Skeletal muscle cell (primary cell): ENCODE measurements at regions not wholly inside any gene's neighbourhood (a gene's known extent, or its start where the extent isn't known, plus 50 kb on each side); places are given as distances from the start of the nearest gene placed in this dataset.

Experiments
- DNase-seq: peaks from one replicate; pipeline ENCODE4 v3.0.0-alpha.2; 2010; ENCODE audit warnings: low read depth
- H3K4me3 ChIP-seq: 2 replicates; pipeline ENCODE4 v1.5.1; 2011; ENCODE audit warnings: low read depth, mild to moderate bottlenecking, control low read depth, low read length, moderate library complexity

DNA sequence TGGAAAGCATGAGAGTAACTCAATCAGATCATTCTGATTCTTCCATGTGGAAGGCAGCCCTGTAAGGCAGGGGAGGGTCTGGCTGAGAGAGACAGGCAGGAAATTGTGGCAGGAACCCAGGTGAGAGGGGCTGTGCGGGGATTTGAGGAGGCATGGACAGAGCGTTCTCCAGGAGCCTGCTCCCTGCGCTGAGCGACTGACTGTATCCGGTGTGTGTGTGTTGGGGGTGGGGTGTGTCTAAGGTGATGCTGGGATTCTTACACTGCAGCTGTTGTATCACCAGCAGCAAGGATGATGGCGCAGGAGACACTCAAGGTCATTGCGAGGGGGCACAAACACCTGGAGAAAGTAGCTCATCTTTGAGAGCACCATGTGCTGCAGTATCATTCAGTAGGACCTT lies 128.5 kb downstream of the RHOU start:
- no peak for DNase-seq
- H3K4me3 ChIP-seq, result no peak overlapping the region

DNA sequence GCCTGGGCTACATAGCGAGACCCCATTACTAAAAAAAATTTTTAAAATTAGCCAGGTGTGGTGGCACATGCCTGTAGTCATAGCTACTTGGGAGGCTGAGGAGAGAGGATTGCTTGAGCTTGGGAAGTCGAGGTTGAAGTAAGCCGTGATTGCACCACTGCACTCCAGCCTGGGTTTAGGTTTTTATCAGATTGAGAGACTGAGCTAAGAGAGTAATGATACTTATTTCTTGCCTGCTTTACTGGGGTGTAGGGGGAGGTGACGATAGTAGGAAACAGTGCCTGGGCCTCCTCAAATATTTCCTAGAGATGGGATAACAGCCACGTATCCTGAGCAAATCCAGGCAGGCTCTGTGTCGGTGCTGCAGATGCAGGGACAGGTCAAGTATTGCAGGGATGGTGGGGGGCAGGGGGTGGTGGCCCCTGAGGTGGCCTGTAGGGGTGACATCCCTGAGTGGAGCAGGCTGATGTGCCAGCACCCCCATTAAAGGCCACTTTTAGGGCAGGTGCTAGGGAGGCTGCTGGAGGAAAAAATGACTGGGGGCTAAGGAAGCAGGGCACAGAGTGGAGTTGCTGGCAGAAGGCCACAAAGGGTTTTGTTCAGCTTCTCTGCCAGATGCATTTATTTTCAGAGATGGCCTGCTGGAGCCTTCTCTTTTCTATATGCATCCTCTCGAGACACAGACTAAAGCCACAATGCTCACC lies 130.5 kb downstream of the RHOU start:
- no peak overlapping the region for H3K4me3 ChIP-seq
- DNase-seq, result no peak

DNA sequence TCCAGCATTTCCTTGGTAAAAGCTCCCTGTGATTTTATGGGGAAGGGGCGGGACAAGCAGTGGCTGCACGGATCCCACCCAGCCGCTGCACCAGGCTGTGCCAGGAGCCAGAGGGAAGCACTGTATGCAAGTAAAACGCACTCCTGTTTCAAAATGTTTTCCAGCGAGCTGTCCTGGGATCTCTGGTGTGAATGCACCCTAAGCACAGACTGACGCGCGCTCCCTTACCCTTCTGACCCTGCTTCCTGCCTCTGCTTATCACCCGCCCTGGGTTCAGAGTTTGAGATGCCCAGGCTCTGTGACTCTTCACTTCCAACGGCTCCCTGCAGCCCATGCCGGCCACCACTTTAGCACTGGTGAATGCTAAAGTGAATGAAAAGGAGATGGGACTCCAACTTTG lies 131.2 kb downstream of the RHOU start:
- no peak for DNase-seq
- no peak overlapping the region for H3K4me3 ChIP-seq

DNA sequence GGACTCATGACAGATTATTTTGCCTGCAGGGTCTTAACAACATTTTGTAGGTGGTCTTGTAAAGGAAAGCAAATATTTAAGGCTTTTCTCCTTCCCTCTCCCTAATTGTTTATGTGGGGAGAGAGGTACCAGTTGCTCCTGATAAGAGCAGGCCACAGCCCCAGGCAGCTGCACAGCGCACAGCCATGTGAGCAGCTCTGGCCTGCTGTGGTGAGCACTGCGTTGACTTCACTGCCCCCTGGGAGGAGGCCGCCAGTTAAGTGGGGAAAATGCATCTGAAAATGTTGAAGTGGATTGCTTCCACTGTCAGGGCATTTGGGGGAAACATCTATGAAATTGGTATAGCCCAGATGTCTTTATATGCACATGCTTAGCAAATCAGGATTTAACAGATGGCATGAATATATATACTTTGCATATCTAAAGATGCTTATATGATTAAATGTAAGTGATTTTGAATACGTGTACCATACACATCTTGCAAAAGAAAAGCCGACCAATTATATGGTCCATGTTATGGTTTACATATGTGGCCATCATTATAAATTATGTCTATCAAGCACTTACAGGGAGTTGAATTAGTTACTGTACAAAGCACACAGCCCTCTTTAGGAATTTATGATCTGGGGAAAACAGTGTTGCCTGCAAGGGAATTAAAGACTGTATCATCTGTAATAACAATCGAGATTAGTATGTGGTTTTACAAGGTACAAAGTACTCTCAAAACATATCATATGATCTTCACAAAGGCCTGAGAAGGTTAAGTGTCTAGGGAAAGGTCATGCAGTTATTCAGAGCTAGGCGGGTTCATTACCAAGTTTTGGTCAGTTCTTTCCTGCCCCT lies 132.1 kb downstream of the RHOU start:
- no peak for DNase-seq
- H3K4me3 ChIP-seq, result no peak overlapping the region

DNA sequence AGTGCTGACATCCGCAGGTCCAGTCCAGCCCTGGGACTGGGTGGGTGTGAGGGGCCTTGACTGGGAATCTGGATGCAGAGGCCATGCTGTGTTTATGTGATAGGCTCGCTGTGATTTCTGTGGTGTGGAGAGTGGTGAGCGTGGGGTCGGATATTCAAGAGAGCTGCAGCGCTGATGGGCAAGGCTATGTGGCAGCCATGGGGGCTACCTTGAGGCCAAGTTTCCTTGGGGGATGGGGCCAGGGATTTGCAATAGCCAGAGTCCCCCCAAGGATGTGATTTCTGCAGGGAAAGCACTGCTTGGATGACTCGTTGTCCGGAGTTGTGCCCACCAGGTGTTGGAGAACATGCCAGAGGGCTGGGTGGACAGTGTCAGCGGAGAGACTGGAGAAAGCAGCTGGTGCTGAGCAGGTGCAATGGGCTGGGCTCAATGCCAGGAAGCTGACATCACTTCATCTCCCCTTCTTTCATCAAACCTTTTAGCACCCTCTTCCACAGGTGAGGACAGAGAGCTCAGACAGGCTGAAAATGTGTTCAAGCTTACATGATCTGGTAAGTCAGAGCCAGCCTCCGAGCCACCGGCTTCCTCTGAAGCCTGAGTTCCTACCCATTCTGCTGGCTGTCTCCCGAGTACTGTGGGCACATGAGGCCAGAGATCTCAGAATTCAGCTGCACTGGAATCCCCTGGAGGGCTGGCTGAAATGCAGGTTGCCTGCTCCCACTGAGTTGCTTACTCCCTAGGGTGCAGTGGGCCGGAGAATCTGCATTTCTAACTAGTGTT lies 132.9 kb downstream of the RHOU start:
- H3K4me3 ChIP-seq, result no peak overlapping the region
- DNase-seq, result no peak

DNA sequence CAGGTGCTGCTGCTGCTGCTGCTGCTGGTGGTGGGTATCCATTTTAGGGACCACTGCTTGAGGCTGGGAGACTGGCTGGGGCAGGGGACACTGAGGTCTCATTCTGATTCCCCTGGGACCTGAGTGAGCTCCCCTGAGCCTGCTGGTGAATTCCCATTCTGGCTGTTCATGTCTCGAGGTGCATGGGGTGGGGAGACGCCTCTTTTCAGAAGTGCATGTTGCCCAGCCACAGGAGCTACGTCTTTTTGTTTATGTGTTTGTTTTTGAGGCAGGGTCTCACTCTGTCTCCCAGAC lies 133.4 kb downstream of the RHOU start:
- no peak overlapping the region for H3K4me3 ChIP-seq
- DNase-seq, result no peak

DNA sequence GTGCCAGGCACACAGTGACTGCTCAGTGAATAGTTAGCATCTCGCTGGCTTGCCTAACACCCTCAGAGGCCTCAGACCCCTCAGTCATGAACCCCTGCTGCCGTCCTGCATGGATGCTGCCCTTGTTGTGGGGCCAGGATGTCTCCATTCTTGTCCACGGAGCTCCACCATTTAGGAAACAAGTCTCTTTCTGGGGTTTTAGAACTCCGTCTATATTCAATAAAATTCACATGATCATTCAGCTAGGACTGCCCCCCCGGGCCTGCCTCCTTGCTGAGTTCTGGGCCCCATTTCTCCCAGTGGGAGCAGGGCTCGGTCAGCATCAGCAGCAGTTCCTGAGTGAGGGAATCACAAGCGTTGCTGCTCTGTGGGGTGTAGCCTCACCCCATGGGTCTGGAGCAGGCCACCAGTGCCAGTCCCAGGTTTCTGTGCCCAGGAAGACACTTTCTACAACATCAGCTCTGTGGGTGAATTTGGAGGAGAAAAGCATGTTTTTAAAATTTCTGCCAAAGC lies 134.1 kb downstream of the RHOU start:
- no peak for DNase-seq

DNA sequence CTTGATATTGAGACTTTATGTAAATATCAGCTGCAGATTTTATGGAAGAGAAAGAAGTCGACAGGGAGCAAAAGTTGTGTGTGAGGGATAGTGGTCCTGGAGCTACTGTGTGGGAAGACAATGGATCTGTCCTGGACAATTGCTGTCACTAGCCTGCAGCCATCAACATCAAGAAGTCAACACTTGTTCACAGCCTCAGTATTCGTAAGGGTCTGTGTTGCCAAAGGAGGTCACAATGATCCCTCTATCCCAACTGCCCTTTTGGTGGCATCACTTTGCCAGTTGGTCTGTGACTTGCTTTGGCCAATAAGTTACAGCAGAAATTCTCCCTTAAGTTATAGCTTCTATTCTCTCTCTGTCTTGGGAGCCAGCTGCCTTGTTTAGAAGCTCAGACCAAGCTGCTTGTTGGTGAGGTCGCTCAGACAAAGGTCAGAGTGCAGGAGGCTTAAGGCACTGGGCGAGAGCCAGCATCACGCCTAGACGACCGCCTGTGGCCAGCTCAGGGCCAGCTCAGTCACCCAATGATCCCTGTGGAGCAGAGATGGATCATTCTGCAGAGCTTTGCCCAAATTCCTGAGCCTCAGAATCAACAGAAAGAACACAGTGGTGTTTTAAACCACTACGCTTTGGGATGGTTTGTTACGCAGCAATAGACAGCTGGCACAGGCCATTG lies 134.9 kb downstream of the RHOU start:
- no peak for DNase-seq
- H3K4me3 ChIP-seq, result no peak overlapping the region

More for the DNA sequence above, 134.1 kb downstream of the RHOU start:
- no peak overlapping the region for H3K4me3 ChIP-seq

DNA sequence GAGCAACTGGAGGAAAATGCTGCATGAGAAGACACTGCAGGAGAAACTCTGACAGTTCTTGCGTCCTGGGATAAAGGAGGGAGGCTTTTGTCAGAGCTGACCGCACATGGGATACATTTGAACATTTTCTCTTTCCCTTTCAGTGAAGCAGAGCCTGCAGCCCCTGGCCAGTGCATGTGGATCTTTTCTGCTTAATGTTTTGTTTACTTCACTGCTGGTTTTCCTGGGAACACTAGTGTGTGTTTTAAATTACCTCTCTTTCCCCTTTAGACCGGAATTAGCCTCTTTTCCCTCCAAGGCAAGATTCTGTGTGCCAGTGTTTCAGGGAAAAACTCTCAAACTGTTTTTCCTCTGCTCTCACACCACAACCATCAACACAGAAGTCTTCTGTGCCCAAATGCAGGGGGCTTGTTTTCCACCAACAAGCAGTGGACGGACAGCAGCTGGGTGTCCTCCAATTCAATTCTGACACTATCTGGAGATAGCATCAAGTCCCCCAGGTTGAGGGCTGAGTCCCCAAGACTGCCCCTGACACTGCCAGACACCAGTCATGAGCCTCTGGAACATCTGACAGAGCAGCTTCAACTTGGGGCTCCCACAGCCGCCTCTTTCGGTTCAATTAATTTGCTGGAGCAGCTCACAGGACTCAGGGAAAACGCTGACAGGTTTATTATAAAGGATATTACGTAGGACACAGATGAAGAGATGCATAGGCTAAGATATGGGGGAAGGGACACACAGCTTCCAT lies 136.2 kb downstream of the RHOU start:
- DNase-seq, result no peak
- no peak overlapping the region for H3K4me3 ChIP-seq

DNA sequence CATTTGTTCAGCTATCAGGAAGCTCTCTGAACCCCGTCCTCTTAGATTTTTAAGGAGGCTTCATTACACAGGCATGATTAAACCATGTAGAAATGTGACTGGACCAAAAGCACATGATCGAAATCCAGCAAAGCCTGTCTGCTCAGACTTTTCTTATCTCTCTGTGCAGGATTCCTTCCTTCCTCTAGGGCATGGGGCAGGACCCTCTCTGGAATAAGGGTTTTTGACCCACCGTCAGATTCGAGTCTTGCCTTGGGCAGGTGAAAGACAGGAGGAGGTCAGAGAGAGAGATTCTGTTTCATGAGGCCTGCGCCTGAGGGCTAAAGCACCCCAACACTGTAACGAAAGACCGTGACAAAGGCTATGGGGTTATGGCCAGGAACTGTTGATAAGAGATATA lies 136.8 kb downstream of the RHOU start:
- no peak for DNase-seq

DNA sequence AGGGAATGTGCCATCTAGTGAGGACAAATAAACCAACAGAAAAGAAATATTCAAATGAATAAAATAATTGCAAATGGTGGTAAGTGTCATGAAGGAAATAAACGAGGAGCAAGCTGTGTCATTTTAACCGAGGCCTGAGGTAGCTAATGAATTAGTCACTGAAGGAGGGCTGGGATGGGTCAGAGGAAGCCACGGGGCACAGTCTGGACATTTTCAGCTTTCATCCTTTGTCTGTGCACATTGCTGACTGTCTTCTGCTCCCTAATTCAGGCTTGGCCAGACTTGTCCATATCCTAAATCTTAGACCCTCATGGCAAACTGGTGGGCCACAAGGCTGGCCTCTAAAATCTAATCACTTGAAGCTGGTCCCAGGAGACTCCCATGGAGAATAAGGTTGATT lies 138.4 kb downstream of the RHOU start:
- DNase-seq, result no peak

More for the DNA sequence above, 136.8 kb downstream of the RHOU start:
- no peak overlapping the region for H3K4me3 ChIP-seq

DNA sequence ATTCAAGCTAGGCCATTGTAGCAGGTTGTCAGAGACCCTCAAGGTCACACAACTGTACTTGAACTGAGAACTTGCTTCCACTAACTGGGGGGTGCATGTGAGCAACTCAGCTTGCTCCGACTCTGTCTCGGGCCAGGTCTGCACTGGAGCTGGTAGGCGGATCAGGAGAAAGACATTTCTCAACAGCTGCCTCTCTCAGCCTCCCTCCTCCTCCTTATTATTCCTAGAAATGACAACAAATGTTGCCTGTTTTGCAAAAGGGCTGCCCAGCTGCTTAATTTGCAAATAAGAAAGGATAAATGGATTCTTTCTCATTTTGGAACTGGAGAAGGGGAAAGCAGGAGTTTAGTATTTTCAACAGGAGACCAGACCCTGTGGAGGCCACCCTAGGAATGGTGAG lies 140.5 kb downstream of the RHOU start:
- no peak overlapping the region for H3K4me3 ChIP-seq
- DNase-seq, result no peak

More for the DNA sequence above, 138.4 kb downstream of the RHOU start:
- no peak overlapping the region for H3K4me3 ChIP-seq

DNA sequence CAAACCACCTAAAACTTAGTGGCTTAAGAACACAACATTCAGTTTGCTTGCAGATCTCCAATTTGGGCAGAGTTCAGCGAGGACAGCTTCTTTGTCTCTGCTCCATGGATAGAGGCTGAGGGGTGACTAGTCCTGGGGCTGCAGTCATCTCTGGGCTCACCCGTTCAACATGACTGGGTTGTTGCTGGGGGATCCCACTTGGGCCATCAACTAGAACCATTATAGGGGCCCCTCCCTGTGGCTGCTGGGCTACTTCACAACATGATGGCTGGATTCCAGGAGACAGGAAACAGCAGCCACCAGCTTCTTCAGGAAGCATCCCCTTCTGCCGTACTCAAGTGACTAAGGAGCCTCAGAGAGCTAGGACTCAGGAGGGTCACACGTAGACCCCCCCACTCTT lies 140.9 kb downstream of the RHOU start:
- H3K4me3 ChIP-seq, result no peak overlapping the region
- DNase-seq, result no peak

DNA sequence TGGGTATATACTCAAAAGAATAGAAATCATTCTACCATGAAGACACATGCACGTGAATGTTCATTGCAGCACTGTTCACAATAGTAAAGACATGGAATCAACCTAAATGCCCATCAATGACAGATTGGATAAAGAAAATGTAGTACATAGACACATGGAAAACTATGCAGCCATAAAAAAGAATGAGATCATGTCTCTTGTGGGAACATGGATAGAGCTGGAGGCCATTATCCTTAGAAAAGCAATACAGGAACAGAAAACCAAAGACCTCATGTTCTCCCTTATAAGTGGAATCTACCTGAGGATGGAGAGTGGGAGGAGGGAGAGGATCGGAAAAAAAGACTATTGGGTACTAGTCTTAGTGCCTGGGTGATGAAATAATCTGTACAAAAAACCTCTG lies 143.9 kb downstream of the RHOU start:
- DNase-seq, result no peak
- no peak overlapping the region for H3K4me3 ChIP-seq

DNA sequence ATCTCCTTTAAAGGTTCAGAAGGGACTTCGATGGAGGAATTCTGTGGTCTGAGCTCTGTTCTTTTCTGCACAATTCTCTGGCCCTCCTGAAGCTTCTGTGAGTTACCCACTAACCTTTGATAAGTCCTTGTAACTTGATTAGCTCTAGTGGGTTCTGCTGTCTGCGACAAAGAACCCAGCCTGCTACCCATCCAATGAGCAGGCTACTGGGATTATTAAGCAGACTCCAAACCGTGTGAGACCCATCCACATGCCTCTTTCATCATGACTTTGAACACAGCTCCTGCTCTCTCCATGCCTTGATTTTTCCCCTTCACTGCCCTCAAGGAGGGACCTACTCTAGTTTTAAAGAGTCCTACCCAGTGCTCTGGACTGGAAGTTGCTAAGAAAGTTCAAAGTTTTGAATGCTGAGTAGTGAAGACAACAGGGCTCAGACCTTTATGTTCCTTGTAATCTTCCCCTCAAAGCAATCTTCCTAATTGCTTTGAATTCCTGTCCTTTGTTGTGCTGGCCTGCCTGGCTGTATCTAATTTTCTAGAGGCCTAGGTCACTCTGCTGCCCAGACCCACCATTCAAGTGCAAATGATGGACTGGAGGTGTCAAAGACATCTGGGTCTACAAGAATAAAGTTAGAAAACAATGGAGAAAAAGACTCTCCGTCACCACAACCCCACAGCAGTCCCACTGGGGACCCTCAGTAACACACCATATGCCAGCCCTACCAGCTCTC lies 146.9 kb downstream of the RHOU start:
- no peak for DNase-seq
- no peak overlapping the region for H3K4me3 ChIP-seq

DNA sequence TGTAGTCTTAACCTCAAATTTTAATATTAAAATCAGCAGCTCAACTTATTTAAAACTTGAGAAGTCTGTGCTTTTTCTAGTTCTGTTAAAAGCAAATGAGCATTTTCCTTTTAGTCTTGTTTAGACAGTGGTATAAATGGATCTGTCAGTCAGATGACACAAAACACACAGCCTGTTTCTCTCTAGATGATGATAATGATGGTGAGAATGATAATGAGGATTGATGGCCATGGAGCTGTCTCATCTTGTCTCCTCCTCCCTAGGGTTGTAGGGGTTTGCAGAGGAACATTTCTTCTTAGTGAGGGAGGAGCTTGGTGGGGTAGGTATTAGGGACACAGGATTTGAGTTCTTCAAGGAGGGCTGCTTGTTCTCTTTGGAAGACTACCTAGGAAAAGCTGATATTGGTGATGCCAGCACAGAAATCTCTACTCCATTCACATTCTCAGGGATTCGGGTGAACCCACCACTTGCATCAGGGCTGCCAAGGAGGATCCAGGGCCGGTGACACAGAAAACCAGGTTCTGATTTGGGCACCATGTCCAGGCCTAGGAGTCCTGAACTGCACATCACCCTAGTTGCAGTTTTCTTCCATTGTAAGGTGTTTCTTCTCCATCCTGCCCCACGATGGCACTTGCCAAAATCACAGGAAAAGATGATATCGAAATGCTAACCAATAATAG lies 147.6 kb downstream of the RHOU start:
- no peak overlapping the region for H3K4me3 ChIP-seq
- DNase-seq, result no peak

DNA sequence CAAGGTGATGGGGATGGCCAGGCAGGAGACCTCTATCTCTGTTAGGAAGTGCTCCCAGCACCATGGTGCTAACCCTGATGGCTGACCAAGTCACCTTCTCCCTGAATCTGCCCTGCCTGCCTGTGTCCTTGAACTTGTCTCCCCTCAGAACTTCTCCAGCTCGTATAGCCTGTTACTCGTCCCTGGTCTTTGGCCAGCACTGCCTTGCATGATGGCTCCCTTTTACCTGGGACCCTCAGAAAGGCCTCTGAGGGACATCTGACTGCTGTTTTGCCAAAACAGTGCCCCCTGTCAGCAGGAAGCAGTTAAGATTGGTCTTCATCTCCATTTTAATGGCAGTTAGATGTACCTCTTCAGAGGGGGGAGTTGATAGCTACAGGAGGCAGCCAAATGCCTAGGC lies 148.3 kb downstream of the RHOU start:
- no peak overlapping the region for H3K4me3 ChIP-seq
- no peak for DNase-seq

DNA sequence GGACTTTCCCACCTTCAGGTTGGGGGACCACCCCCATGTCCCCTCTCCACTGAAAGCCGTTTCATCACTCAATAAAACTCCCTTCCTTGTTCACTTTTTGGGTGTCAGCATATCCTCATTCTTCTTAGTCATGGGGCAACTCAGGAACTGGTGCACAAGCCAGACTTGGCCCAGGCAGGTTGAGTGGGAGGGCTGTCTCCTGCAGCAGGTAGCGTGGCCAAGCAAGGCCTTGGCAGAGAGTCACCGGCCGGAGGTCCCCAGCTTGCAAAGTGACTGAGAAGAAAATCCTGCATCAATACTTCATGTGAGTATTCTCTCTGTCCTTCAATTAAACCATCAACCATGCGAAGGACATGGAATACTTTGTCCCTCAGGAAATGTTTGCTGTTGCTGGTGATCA lies 148.9 kb downstream of the RHOU start:
- no peak for DNase-seq
- H3K4me3 ChIP-seq, result no peak overlapping the region
